Osteocyte (in vitro differentiated cells): ENCODE measurements at regions not wholly inside any gene's neighbourhood (a gene's known extent, or its start where the extent isn't known, plus 50 kb on each side); places are given as distances from the start of the nearest gene placed in this dataset.

Experiments
- DNase-seq: peaks from one replicate; pipeline ENCODE4 v3.0.0; 2021; ENCODE audit warnings: mixed read lengths; ENCODE audit not compliant: unreplicated experiment; ENCODE audit errors: extremely low spot score
- H3K27ac Mint-ChIP-seq: one replicate; pipeline ENCODE4 v1.8.0; 2021; ENCODE audit warnings: mild to moderate bottlenecking, mixed read lengths; ENCODE audit not compliant: unreplicated experiment
- H3K27me3 Mint-ChIP-seq: one replicate; pipeline ENCODE4 v1.8.0; 2021; ENCODE audit warnings: mixed read lengths; ENCODE audit not compliant: unreplicated experiment
- H3K36me3 Mint-ChIP-seq: one replicate; pipeline ENCODE4 v1.8.0; 2021; ENCODE audit warnings: mixed read lengths; ENCODE audit not compliant: unreplicated experiment
- H3K4me1 Mint-ChIP-seq: one replicate; pipeline ENCODE4 v1.8.0; 2021; ENCODE audit warnings: mixed read lengths; ENCODE audit not compliant: unreplicated experiment
- H3K4me3 Mint-ChIP-seq: one replicate; pipeline ENCODE4 v1.8.0; 2021; ENCODE audit warnings: mild to moderate bottlenecking, moderate library complexity, mixed read lengths; ENCODE audit not compliant: unreplicated experiment
- H3K9me3 Mint-ChIP-seq: one replicate; pipeline ENCODE4 v1.8.0; 2021; ENCODE audit warnings: mixed read lengths; ENCODE audit not compliant: unreplicated experiment
- TF ChIP-seq, protein P1 (sequence below): fragments of 200-600 bp; sonication (generic); IDR thresholded peaks from 2 replicates; pipeline ENCODE4 v1.5.0; 2021; ENCODE audit warnings: antibody characterized with exemption, mild to moderate bottlenecking, moderate library complexity

- H3K4me1 Mint-ChIP-seq, result no peaks in the 10 kb centered on the region
- no peaks in the 10 kb centered on the region for H3K27me3 Mint-ChIP-seq
- TF ChIP-seq, protein P1, sequence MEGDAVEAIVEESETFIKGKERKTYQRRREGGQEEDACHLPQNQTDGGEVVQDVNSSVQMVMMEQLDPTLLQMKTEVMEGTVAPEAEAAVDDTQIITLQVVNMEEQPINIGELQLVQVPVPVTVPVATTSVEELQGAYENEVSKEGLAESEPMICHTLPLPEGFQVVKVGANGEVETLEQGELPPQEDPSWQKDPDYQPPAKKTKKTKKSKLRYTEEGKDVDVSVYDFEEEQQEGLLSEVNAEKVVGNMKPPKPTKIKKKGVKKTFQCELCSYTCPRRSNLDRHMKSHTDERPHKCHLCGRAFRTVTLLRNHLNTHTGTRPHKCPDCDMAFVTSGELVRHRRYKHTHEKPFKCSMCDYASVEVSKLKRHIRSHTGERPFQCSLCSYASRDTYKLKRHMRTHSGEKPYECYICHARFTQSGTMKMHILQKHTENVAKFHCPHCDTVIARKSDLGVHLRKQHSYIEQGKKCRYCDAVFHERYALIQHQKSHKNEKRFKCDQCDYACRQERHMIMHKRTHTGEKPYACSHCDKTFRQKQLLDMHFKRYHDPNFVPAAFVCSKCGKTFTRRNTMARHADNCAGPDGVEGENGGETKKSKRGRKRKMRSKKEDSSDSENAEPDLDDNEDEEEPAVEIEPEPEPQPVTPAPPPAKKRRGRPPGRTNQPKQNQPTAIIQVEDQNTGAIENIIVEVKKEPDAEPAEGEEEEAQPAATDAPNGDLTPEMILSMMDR, result no peak
- no peak overlapping the region for H3K4me3 Mint-ChIP-seq
- H3K27ac Mint-ChIP-seq, result no peak overlapping the region
- no peaks in the 10 kb centered on the region for H3K9me3 Mint-ChIP-seq
- DNase-seq, result no peak
- H3K36me3 Mint-ChIP-seq, result no peaks in the 10 kb centered on the region
Measured at GRCh38 chr4:134722306-134722705, 520.7 kb upstream of the PABPC4L start.

- H3K9me3 Mint-ChIP-seq, result peaks cover 1% of the 10 kb centered on the region
- no peaks in the 10 kb centered on the region for H3K4me1 Mint-ChIP-seq
- H3K27ac Mint-ChIP-seq, result no peak overlapping the region
- H3K36me3 Mint-ChIP-seq, result no peaks in the 10 kb centered on the region
- TF ChIP-seq, protein P1, result no peak
- H3K27me3 Mint-ChIP-seq, result no peaks in the 10 kb centered on the region
- H3K4me3 Mint-ChIP-seq, result no peak overlapping the region
- no peak for DNase-seq
Measured at GRCh38 chr4:134720030-134720429, 518.4 kb upstream of the PABPC4L start.

- Mint-ChIP-seq H3K4me3 (no peak overlapping the region), H3K4me1 (no peaks in the 10 kb centered on the region), H3K36me3 (no peaks in the 10 kb centered on the region), H3K9me3 (no peaks in the 10 kb centered on the region), H3K27ac (no peak overlapping the region), H3K27me3 (no peaks in the 10 kb centered on the region)
- no peak for DNase-seq
- TF ChIP-seq, protein P1, result no peak
Measured at GRCh38 chr4:134708616-134709015, 507.0 kb upstream of the PABPC4L start.

DNA sequence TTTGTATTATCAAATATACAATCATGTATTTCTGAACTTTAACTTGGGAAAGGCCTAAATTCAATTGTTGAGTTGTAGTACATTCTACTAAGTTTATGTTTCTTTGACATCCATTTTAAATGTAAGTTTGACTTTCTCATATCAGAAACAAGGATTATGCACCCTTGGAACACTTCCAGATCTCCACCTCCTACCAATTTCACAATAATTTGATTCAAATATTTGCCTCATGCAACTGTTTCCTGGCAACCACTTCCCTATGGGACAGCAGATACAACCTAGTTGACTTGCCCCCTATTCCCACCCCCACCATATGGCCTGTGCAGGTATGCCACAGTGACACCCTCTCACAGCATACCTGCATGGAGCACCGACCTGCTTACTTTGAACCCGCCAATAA, 506.4 kb upstream of the PABPC4L start:
- TF ChIP-seq, protein P1, result no peak
- Mint-ChIP-seq H3K27me3 (no peaks in the 10 kb centered on the region), H3K9me3 (no peaks in the 10 kb centered on the region), H3K27ac (no peak overlapping the region), H3K4me1 (no peaks in the 10 kb centered on the region), H3K4me3 (no peak overlapping the region), H3K36me3 (no peaks in the 10 kb centered on the region)
- DNase-seq, result no peak

DNA sequence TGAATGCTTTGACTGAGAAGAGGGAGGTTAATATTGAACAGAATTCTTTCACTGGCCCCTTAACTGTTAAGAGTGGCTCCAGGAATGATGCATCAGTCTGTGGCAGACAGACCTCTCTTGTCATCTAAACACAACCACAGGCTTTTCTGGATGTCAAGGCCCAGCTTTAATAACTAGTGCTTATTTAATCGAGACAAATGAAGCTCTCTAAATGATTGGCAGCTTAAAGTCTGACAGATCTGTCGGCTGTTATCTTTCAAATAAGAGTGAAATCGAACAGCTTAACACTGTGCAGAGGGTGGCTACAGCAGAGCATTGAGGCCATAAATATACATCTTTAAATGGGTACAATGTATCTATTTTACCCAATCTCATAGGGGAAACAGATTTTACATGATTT, 500.8 kb upstream of the PABPC4L start:
- H3K9me3 Mint-ChIP-seq, result peaks cover 5% of the 10 kb centered on the region
- no peaks in the 10 kb centered on the region for H3K27me3 Mint-ChIP-seq
- no peak for DNase-seq
- TF ChIP-seq, protein P1, result no peak
- H3K27ac Mint-ChIP-seq, result no peak overlapping the region
- no peak overlapping the region for H3K4me3 Mint-ChIP-seq
- H3K4me1 Mint-ChIP-seq, result no peaks in the 10 kb centered on the region
- H3K36me3 Mint-ChIP-seq, result no peaks in the 10 kb centered on the region
